HL-60/S4 treated with phorbol 12-myristate 13-acetate at 8.2 ng/mL for 4 days and 3 days (cell line): ENCODE measurements at regions not wholly inside any gene's neighbourhood (a gene's known extent, or its start where the extent isn't known, plus 50 kb on each side); places are given as distances from the start of the nearest gene placed in this dataset.

Source experiments
- in situ Hi-C: fragments of 300-500 bp; cut with MboI; formaldehyde crosslinking; loops from 2 replicates; pipeline ENCODE4 v1.15.0; 2022; ENCODE audit warnings: low sequenced_read_pairs

DNA sequence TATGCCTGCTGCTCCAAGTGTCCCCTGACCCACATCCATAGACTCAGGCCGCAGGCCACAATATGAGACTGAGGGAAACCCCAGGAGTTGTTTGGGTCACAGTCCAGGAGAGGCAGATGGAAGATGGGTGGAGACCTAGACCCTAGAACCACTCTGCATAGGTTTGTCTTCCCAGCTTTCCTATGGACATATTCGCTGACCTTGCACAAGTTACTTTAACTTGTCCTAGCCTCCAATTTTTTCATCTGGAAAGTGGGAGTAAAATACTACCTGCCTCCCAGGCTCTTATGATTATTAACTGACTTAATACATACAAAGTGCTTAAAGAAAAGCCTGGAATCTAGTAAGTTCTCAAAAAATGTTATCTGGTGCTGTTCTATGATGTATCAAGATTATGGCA lies 157.1 kb upstream of the IFNG-AS1 start:
- in situ Hi-C loops, result no loop called here

GRCh38 chr12:67833602-67834001 lies 155.6 kb upstream of the IFNG-AS1 start:
- in situ Hi-C loops, result no loop called here

- in situ Hi-C loops, result no loop called here
These were observed 151.4 kb upstream of the IFNG-AS1 start for GRCh38 chr12:67837876-67838275.

GRCh38 chr12:67842124-67842523 lies 147.1 kb upstream of the IFNG-AS1 start:
- in situ Hi-C loops, result no loop called here

GRCh38 chr12:67843257-67843656 lies 146.0 kb upstream of the IFNG-AS1 start:
- in situ Hi-C loops, result no loop called here

DNA sequence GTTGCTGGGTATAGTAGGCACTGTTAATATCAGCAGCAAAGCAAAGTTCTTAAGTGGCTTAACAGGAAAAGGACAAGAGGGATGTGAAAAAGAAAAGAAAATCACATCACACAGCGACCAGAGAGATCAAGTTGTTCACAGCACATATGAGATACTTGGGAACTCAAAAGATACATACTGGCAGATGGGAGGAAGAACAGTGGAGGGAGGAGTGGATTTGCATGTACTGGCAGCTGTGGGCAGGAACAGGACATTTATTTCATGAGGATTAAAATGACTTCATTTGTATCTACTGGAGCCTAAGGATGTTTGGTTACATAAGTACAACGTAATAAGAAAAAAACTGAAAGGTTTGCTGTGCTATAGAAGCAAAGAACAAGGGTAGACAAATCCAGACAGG lies 136.5 kb upstream of the IFNG-AS1 start:
- in situ Hi-C loops, result no loop called here

DNA sequence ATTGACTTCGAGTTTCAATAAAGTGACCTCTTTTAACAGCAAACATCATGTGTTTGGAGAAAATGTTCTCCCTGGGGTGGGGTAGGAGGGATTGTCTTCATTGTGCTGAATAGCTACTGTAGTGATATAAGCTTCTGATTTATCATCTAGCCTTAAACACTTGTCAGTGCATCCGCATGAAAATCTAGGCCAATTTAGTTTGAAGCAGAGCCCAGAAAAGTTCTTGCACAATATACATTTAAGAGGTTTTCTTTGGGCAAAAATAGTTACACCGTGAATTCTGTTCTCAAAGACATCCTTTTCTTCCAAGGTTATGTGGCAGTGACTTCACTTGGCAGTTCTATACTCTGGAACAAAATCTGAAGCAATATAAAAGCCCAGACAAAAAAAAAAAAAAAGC lies 136.0 kb upstream of the IFNG-AS1 start:
- in situ Hi-C loops, result no loop called here

GRCh38 chr12:67854351-67854750 lies 134.9 kb upstream of the IFNG-AS1 start:
- in situ Hi-C loops, result no loop called here

GRCh38 chr12:67855103-67855502 lies 134.1 kb upstream of the IFNG-AS1 start:
- in situ Hi-C loops, result no loop called here

GRCh38 chr12:67871231-67871630 lies 118.0 kb upstream of the IFNG-AS1 start:
- in situ Hi-C loops, result no loop called here

- in situ Hi-C loops, result no loop called here
These were observed 115.9 kb upstream of the IFNG-AS1 start for GRCh38 chr12:67873355-67873754.

DNA sequence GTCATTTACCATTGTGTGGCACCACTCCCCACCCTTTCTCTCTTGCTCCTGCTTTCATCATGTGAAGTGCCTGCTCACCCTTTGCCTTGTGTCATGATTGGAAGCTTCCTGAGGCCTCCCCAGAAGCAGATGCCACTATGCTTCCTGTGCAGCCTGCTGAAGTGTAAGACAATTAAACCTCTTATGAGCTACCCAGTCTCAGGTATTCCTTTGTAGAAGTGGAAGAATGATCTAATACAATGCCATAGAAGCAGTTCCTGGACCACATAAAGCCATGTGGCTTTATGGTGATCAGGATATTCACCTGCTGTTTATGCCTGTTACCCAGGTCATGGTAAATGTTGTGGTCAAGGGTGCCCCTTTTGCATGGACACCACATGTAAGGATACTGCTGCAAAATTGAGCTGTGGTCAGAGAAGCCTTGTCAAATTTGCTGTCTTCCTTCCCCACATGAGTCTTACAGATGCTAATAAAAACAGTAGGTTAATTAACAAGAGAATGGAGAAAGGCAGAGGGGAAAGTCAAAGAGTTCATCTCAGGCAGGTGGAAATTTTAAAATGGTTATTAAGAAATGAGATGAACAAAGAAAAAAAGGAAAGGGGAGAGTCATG lies 112.8 kb upstream of the IFNG-AS1 start:
- in situ Hi-C loops, result no loop called here

DNA sequence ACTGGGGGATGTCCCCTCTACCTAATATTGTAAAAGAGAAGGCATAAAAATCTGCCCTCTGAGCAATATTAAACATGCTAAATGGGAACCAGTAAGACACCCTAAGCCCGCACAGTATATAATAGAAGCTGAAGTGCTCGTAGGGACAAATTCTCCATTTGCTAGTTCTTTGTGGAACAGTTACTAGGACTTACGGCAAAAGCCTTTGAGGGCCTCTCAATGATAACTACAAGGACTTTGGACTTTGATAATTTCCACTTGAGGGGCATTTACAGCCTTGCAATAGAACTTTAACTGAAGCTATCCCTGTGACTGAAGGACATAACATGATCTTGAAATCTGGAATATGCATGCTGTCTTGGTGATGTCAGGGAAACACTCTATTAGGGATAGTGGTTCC lies 111.5 kb upstream of the IFNG-AS1 start:
- in situ Hi-C loops, result no loop called here

DNA sequence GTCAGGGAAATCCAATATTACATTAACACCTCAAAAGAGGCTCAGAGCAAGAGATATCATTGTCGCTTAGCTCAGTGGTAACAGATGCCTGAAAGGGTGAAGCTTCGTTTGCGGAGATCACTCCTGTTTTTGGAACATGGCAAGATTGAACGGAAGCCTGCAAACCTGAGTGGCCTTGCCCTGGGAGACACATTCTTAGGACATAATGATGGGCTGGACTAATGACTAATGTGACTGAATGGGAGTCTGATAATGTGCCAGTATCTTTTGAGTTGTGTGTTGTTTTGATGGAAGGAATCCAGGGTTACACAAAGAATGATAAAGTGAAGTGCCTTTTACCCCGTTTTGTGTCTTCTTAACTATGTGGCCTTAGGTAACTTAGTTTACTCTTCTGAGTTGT lies 109.3 kb upstream of the IFNG-AS1 start:
- in situ Hi-C loops, result no loop called here

GRCh38 chr12:67881565-67881964 lies 107.7 kb upstream of the IFNG-AS1 start:
- in situ Hi-C loops, result no loop called here

- in situ Hi-C loops, result no loop called here
These were observed 104.7 kb upstream of the IFNG-AS1 start for GRCh38 chr12:67884596-67884995.

GRCh38 chr12:67885375-67886169 lies 103.7 kb upstream of the IFNG-AS1 start:
- in situ Hi-C loops, result no loop called here

- in situ Hi-C loops, result no loop called here
These were observed 102.2 kb upstream of the IFNG-AS1 start for GRCh38 chr12:67887065-67887464.

DNA sequence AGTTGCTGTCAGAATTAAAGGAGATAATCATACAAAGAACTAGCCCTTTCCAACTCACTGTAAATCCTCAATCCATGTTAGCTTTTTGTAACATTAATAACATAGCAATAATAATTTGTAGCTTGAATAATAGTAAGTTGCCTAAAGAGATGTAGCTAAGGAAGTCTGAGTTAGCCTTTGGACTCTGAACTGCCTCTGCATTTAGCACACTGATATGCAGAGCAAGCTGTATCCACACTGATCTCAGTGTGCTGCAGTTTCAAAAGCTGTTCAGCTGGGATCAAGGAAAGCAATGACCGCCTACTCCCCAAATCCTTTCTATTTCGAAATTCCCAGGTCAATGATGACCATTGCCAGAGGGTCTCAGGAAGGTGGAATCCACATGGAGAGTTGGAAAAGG lies 99.3 kb upstream of the IFNG-AS1 start:
- in situ Hi-C loops, result no loop called here

DNA sequence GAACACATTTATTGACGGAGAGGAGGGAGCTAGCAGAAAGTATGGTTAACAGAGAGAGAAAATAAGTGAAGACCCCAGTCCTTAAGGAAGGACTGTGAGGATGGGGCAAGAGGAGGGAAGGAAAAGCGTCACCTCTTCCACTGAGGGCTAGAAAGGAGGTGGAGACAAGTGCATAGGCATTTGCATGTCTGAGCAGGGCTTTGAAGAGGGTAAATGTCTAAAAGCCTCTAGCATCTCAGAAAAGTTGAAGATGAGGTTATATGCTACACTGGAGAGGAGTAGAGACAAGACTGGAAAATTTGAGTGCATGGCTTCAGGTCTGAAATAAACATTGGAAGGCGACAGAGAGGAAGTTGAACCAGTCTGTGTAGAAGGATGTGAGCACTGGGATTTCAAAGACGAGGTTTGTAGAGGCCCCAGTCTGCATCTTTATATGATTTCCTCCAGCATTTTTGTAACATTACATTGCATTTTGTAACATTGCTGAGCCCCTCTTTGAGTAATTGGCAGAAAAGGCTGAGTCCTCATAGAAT lies 98.5 kb upstream of the IFNG-AS1 start:
- in situ Hi-C loops, result no loop called here

DNA sequence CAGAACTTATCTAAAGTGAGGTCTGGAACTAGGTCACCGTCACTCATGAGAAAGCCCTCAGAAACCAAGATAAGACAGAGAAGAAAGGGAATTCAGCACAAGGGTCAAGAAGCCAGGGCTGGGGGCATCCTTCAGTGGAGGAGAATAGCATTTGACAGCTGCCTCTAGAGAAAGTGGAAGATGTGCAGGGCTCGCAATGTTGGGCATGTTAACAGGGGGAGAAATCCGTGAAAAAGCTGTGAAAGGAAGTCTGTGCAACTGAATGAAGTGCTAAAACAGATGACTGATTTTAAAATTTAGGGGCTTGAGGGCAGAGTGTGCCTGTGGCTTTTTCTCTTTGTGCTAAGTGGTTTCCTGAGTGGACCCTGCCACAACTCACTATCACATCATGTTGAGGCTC lies 97.7 kb upstream of the IFNG-AS1 start:
- in situ Hi-C loops, result no loop called here

- in situ Hi-C loops, result no loop called here
These were observed 96.8 kb upstream of the IFNG-AS1 start for GRCh38 chr12:67892259-67893021.
